ENCODE measurements at regions not wholly inside any gene's neighbourhood (a gene's known extent, or its start where the extent isn't known, plus 50 kb on each side); places are given as distances from the start of the nearest gene placed in this dataset.

DNA sequence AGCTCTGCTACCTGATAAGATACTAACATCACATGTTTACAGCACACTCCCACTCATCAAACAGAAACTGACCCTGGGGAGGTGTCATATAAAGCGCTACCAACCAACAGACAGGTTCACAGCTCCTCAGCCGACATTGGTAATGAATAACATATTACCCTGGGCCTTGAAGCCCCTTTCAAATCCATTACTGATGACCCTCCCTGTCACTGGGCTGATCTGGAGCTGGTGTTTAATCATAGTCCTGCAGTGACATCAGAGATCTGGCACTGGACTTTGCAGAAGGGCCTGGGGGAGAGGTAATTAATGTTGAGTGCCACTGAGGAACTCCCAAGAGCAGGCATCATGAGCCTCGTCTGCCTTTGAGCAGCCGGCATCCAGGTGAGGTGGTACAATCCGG, 306.5 kb upstream of the NFE2L3 start:
- TF ChIP-seq, protein P1, sequence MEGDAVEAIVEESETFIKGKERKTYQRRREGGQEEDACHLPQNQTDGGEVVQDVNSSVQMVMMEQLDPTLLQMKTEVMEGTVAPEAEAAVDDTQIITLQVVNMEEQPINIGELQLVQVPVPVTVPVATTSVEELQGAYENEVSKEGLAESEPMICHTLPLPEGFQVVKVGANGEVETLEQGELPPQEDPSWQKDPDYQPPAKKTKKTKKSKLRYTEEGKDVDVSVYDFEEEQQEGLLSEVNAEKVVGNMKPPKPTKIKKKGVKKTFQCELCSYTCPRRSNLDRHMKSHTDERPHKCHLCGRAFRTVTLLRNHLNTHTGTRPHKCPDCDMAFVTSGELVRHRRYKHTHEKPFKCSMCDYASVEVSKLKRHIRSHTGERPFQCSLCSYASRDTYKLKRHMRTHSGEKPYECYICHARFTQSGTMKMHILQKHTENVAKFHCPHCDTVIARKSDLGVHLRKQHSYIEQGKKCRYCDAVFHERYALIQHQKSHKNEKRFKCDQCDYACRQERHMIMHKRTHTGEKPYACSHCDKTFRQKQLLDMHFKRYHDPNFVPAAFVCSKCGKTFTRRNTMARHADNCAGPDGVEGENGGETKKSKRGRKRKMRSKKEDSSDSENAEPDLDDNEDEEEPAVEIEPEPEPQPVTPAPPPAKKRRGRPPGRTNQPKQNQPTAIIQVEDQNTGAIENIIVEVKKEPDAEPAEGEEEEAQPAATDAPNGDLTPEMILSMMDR (conservative IDR thresholded peaks at IDR 0.05; ENCODE audit: low read length), result no peak
- TF ChIP-seq EZH2phosphoT487 (IDR thresholded peaks at IDR 0.05; ENCODE audit: borderline replicate concordance, low read depth, low read length), result no peak

Measured in OCI-LY7 (cell line).